ENCODE measurements at regions not wholly inside any gene's neighbourhood (a gene's known extent, or its start where the extent isn't known, plus 50 kb on each side); places are given as distances from the start of the nearest gene placed in this dataset.

GRCh38 chr16:55938126-55938525, 63.0 kb upstream of the CES5A start:
- no peak for DNase-seq

GRCh38 chr16:55933038-55933437, 57.9 kb upstream of the CES5A start:
- DNase-seq, result no peak

- DNase-seq, result no peak
Observed at GRCh38 chr16:55930036-55930435, 54.9 kb upstream of the CES5A start.

GRCh38 chr16:55929181-55929580, 54.0 kb upstream of the CES5A start:
- DNase-seq, result no peak

- no peak for DNase-seq
Observed at GRCh38 chr16:55925242-55925641, 50.1 kb upstream of the CES5A start.
